AML-193 (cell line): ENCODE measurements at regions not wholly inside any gene's neighbourhood (a gene's known extent, or its start where the extent isn't known, plus 50 kb on each side); places are given as distances from the start of the nearest gene placed in this dataset.

Source experiments
- DNase-seq, 2 experiments: peaks; one replicate each; lab custom pipeline; 2025; lab: John Stamatoyannopoulos, UW

GRCh38 chr9:10674586-10674985, 61.8 kb upstream of the PTPRD start:
- DNase-seq, result no peak

DNA sequence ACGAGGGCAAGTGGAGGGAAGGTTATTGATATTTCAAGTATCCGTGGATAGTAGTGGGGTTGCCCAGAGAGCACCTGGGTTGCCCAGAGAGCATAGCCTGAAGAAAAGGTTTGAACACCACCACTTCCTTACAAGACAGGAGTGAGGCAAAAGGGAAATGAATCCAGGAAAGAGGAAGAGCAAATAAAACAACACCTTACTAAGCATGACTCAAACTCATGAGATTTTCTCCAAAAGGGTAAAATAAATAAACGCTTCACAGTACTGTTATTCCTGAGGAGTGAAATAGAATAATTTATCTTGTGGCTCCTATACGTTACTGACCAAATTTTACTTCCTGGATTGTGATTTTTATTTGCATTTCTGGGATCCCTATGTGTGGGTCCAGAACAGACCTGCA, 65.2 kb upstream of the PTPRD start:
- DNase-seq, result no peak

GRCh38 chr9:10678790-10679189, 66.0 kb upstream of the PTPRD start:
- DNase-seq, result no peak

DNA sequence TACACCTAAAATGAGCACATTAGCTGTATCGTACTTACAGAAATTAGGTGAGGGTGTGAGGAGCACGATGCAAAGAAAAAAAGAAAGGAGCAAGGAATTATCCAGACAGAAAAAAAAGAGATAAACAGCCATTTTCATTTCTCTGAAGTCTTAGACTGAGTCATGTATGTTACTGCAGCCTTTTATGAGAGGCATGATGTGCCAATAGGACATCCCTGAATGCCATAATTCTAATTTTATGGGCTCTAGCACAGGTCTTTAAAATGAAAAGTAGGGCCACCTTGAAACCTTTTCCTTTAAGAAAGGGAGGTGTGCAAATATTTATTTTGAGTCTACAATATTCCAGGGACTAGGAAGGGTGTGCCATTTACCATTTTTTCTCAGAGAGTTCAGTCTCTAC, 74.1 kb upstream of the PTPRD start:
- DNase-seq, result no peak

GRCh38 chr9:10690546-10690945, 77.7 kb upstream of the PTPRD start:
- no peak for DNase-seq

DNA sequence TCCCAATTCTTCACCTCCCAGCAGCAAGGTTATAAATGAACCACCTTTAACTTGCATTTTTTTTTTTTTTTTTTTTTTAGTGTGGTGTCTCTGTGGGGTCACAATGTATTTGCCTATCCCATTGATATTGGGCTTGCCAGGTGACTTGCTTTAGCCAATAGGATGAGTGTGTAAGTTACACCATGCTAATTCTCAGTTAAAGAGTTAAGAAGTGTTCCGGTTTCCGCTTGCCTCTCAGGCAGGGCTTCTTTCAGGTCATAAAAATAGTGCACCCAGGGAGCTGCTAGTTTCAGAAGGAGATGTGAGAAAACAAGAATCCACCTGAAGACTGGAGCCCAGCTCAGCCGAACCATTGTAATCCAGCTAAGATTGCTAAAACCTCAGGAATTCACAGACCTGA, 84.2 kb upstream of the PTPRD start:
- DNase-seq, result no peak

DNA sequence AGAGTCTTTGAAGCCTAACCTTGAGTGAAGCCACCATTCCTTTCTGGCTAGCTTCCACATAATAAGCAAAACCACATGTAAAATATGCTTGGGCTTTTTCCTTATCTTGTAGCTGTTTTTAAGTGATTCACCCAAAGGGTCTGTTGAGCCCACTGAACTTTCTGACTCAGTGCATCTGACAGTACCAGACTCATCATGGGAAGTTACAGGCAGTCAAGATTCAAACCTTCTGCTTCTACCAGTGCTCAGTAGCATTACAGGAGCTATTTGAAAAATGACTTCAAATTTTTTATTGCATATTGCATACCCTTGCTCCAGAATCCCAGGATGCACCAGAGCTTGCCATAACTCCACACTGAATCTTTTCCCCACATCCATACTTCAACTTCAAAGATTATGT, 87.5 kb upstream of the PTPRD start:
- DNase-seq, result no peak

GRCh38 chr9:10700915-10701314, 88.1 kb upstream of the PTPRD start:
- no peak for DNase-seq

GRCh38 chr9:10701906-10702305, 89.1 kb upstream of the PTPRD start:
- DNase-seq, result no peak

DNA sequence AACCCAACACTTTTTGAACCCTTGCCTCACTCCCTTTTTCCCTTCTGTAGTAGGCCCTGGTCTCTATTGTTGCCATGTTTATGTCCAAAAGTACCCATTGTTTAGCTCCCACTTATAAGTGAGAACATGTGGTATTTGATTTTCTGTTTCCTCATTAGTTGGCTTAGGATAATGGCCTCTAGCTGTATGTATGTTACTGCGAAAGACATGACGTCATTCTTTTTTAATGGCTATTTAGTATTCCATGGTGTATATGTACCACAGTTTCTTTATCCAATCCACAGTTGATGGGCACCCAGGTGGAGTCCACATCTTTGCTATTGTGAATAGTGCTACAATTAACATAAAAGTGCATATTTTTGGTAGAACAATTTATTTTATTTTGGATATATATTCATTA, 90.3 kb upstream of the PTPRD start:
- DNase-seq, result no peak

DNA sequence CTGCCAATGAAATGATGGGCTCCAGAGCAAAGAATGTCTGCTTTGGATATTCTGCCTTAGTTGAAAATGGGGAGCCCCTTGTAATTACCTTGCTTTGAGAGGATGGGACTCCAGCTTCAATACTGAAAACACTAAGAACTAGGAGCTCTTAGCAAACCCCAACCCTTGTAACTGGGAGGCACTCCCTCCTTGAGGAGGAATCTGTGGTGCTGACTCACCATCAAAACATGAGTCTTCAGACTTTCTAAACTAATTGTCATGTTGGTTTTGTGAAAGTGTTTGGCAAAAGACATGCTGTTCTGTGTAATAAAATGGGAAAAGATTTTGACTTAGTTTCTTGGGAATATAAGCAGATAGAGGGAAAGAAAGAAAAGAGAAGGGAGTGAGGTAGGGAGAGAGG, 91.9 kb upstream of the PTPRD start:
- no peak for DNase-seq

GRCh38 chr9:10705383-10705782, 92.6 kb upstream of the PTPRD start:
- DNase-seq, result no peak

GRCh38 chr9:10706788-10707187, 94.0 kb upstream of the PTPRD start:
- no peak for DNase-seq

DNA sequence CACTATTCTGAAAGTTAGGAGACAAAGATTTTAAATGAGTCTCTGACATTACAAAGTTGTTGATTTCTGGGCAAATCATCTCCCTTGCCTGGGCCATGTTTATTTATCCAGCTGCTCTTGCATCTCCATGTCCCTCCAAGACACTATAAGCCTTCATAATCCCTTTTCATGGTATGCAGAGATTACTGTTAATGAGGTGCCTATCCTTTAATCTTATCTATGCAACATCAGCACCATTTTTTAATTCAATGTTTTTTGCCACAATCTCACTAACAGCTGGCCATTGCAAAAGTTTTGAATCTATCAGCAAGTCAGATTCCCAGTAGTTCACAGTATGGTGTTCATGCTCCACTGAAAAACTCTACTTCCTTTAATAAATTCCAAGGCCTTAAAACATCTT, 108.5 kb upstream of the PTPRD start:
- no peak for DNase-seq

DNA sequence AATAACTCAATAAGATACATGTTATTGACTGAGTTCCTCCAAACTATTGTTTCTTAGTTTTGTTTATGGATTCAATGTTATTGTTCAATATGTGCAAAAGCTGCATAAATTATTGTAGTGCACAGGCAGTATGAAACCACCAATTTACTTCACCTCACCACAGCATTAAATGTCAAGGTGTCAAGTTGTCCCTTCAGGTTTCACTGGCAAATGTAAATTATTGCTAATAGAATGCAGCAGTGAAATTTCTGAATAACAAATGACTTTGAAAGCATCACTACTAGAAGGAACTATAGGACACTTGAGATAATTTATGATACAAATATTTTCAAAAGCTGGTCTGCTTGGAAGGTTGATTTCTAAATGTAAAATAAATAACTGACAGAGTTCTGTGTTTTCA, 116.4 kb upstream of the PTPRD start:
- DNase-seq, result no peak

GRCh38 chr9:10744669-10745068, 131.9 kb upstream of the PTPRD start:
- no peak for DNase-seq

GRCh38 chr9:10753474-10753873, 140.7 kb upstream of the PTPRD start:
- DNase-seq, result no peak

DNA sequence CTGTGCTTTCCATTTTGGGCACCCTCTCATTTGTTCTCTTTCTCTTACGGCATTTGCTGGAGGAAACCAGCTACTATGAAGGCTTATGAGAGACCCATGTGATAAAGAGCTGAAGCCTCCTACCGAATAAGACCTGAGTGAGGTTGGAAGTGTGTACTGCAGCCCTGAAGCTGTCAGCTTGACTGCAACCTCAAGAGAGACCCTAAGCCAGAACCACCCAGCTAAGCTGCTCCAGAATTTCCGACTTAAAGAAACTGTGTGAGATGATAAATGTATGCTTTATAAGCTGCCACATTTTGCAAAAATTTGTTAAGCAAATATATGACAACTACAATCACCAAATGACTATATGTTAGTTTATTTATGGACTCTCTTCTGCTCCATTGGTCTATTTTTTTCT, 151.7 kb upstream of the PTPRD start:
- no peak for DNase-seq

- no peak for DNase-seq
Observed at GRCh38 chr9:10773136-10773535, 160.3 kb upstream of the PTPRD start.

DNA sequence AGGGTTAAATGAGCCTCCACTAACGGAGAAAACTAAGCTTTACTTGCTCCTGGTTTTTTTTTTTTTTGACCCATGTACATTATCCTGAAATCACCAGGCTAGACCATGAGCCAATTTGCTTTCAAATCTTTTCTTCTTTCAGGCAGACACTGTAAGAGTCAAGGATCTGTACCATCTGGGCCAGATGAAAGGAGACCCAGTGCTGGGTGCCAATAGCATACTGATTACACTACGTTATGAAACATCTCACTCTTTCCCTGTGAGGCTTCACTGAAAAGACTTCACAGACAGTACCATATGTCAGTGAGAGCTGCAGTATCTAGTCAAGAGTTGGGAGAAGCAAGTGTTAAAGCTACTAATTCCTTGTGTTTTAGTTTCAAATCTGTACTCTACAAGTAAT, 161.2 kb upstream of the PTPRD start:
- no peak for DNase-seq

- DNase-seq, result no peak
Observed at GRCh38 chr9:10785255-10785654, 172.5 kb upstream of the PTPRD start.

DNA sequence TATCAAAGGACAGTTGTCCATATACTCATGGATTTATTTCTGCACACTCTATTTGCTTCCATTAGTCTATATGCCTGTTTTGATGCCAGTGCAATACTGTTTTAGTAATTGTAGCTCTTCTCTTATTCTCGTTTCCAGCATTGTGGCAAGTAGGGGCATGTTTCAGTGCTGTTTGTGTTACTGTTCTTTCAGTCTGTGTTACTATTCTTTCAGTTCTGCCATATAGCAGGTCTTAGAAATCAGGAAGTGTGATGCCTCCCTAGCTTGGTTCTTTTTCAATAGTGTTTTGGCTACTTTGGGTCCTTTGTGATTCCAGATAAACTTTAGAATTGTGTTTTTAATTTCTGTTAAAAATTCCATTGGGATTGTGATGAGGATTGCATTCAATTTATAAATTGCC, 180.5 kb upstream of the PTPRD start:
- no peak for DNase-seq

- no peak for DNase-seq
Observed at GRCh38 chr9:10804486-10804885, 191.7 kb upstream of the PTPRD start.

DNA sequence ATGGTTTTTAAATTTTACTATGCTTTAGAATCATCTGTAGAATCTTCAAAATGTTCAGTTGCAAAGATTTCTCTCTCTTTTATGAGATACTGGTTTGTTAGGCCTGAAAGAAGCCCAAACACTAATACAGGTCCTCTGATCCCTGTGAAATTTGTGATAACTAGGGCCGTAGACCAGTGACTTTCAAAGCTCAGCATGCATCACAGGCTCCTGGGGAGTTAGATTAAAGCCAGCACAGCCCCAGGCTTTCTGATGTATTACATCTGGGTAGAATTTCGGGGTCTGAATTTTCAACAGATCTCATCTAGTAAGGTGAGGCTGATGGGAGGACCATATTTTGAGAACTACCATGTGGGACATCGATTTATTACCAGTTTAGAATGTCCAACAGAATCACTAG, 194.1 kb upstream of the PTPRD start:
- DNase-seq, result no peak

DNA sequence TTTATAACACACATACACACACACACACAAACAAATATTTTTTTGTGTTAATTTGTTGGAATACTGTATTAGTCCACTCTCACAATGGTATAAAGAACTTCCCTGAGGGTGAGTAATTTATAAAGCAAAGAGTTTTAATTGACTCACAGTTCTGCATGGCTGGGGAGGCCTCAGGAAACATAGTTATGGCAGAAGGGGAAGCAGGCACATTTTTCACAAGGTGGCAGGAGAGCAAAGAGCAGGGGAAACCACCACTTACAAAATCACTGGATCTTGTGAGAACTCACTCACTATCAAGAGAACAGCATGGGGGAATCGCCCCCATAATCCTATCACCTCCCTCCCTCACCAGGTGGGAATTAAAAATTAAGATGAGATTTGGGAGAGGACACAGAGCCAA, 205.4 kb upstream of the PTPRD start:
- DNase-seq, result no peak
